Upper lobe of left lung (tissue), 4 donors: ENCODE measurements at regions not wholly inside any gene's neighbourhood (a gene's known extent, or its start where the extent isn't known, plus 50 kb on each side); places are given as distances from the start of the nearest gene placed in this dataset.

Source experiments
- CTCF ChIP-seq, 6 experiments: fragments of 450-650 bp in 4 of 6; fragments of 200-600 bp in 2 of 6; sonication (generic) in 2 of 6; IDR thresholded peaks; one replicate each; pipeline ENCODE4 v1.5.1; 2016 to 2019; ENCODE audit warnings: antibody characterized with exemption in 6 of 6
- EP300 ChIP-seq, 4 donors: sonication (generic); formaldehyde crosslinking; IDR thresholded peaks; one replicate each; pipeline ENCODE4 v1.5.1; 2017; ENCODE audit warnings: antibody characterized with exemption in 4 of 4, control low read depth in 2 of 4

GRCh38 chr21:33162436-33162951 lies 67.2 kb upstream of the IFNAR2 start:
- no peak for TF ChIP-seq EP300 (IDR thresholded peaks at IDR 0.05)
- TF ChIP-seq CTCF (IDR thresholded peaks at IDR 0.05), result no peak
